Stomach (tissue), 4 donors: ENCODE measurements at regions not wholly inside any gene's neighbourhood (a gene's known extent, or its start where the extent isn't known, plus 50 kb on each side); places are given as distances from the start of the nearest gene placed in this dataset.
A peak's percentile ranks its signal among the peaks of the same experiment; 100 is the strongest.

Experiments
- EP300 ChIP-seq: sonication (generic); formaldehyde crosslinking; IDR thresholded peaks from one replicate; pipeline ENCODE4 v1.6.1; 2017; ENCODE audit warnings: antibody characterized with exemption
- POLR2A ChIP-seq, 4 donors: fragments of 450-650 bp; IDR thresholded peaks; one replicate each; pipeline ENCODE4 v1.6.1; 2016; ENCODE audit warnings: antibody characterized with exemption in 4 of 4, control low read depth in 2 of 4, mild to moderate bottlenecking in 1 of 4, moderate library complexity in 1 of 4
- POLR2AphosphoS5 ChIP-seq, 3 donors: sonication (generic); formaldehyde crosslinking; IDR thresholded peaks; one replicate each; pipeline ENCODE4 v1.6.1; 2016; ENCODE audit warnings: antibody characterized with exemption in 3 of 3
- TF ChIP-seq, protein P1 (sequence below), 7 experiments: fragments of 450-650 bp in 4 of 7; fragments of 200-600 bp in 3 of 7; sonication (generic) in 3 of 7; IDR thresholded peaks; one replicate each; pipeline ENCODE4 v1.5.1; 2016 to 2019; ENCODE audit warnings: antibody characterized with exemption in 7 of 7, control low read depth in 2 of 7, mild to moderate bottlenecking in 1 of 7

- TF ChIP-seq POLR2A (IDR thresholded peaks at IDR 0.05) (no peak), EP300 (no peak), POLR2AphosphoS5 (IDR thresholded peaks at IDR 0.05) (peak; percentile 67 to 87 (median 74))
- TF ChIP-seq, protein P1, sequence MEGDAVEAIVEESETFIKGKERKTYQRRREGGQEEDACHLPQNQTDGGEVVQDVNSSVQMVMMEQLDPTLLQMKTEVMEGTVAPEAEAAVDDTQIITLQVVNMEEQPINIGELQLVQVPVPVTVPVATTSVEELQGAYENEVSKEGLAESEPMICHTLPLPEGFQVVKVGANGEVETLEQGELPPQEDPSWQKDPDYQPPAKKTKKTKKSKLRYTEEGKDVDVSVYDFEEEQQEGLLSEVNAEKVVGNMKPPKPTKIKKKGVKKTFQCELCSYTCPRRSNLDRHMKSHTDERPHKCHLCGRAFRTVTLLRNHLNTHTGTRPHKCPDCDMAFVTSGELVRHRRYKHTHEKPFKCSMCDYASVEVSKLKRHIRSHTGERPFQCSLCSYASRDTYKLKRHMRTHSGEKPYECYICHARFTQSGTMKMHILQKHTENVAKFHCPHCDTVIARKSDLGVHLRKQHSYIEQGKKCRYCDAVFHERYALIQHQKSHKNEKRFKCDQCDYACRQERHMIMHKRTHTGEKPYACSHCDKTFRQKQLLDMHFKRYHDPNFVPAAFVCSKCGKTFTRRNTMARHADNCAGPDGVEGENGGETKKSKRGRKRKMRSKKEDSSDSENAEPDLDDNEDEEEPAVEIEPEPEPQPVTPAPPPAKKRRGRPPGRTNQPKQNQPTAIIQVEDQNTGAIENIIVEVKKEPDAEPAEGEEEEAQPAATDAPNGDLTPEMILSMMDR (IDR thresholded peaks at IDR 0.05) = no peak
Measured at GRCh38 chr22:25404928-25405816, 159.3 kb upstream of the GRK3 start.
